NB4 (cell line): ENCODE measurements at regions not wholly inside any gene's neighbourhood (a gene's known extent, or its start where the extent isn't known, plus 50 kb on each side); places are given as distances from the start of the nearest gene placed in this dataset.

Source experiments
- CTCF ChIP-seq: IDR thresholded peaks from one replicate; pipeline ENCODE4 v1.5.1; 2012; ENCODE audit warnings: low read depth, low read length
- MAX ChIP-seq: IDR thresholded peaks from 2 replicates; pipeline ENCODE4 v1.6.1; 2011; ENCODE audit warnings: low read depth, low read length
- MYC ChIP-seq: IDR thresholded peaks from 2 replicates; pipeline ENCODE4 v1.6.1; 2011; ENCODE audit warnings: low read depth, low read length
- POLR2A ChIP-seq: IDR thresholded peaks from 2 replicates; pipeline ENCODE4 v1.6.1; 2011; ENCODE audit warnings: mild to moderate bottlenecking; ENCODE audit not compliant: insufficient read length; ENCODE audit errors: extremely low read depth

DNA sequence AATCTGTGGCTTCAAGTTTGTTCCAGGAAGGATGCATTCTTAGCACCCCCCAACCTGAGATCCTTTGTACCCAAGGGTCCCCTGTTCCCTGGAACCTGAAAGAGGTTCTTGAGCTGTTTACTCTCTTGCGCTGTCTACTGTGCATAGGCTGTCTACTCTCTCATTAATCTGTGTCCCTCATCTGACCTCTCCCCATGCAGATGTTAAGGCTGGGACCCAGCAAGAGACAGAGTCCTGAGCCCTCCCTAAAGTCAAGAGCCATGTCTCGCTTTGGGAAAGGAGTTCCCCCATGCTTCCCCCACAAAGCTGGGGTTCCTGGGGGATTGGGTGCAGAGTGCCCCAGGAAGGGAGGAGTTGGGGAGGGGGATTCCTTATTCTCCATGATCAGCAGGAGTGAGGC is 312.9 kb downstream of the CYP26B1 start:
- TF ChIP-seq CTCF, result no peak
- TF ChIP-seq MAX, result no peak
- TF ChIP-seq POLR2A, result no peak
- no peak for TF ChIP-seq MYC
